Activated T-cell treated with anti-CD3 and anti-CD28 coated beads for 24 hours (primary cell): ENCODE measurements at regions not wholly inside any gene's neighbourhood (a gene's known extent, or its start where the extent isn't known, plus 50 kb on each side); places are given as distances from the start of the nearest gene placed in this dataset.

Experiments
- DNase-seq: peaks from one replicate; pipeline ENCODE4 v3.0.0-alpha.2; 2020; ENCODE audit warnings: low read depth

DNA sequence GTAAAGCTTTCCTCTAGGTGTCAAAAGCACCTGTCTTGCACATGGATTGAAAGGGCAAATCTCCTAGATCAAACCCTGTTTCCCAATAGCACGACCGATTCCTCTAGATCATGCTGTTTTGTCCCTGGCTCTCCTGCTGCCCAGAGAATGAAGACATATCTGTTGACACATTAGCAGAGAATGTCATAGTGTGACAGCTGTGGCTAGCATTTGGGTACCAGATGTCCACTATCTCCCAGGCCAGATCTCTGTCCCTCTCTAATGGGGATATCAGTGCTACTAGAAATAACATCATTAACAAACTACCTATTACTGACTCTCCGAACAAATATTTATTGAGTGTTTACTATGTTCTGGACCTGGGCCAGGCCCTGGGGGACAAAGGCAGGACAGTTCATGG is 72.4 kb upstream of the ISX start:
- DNase-seq: no peak

DNA sequence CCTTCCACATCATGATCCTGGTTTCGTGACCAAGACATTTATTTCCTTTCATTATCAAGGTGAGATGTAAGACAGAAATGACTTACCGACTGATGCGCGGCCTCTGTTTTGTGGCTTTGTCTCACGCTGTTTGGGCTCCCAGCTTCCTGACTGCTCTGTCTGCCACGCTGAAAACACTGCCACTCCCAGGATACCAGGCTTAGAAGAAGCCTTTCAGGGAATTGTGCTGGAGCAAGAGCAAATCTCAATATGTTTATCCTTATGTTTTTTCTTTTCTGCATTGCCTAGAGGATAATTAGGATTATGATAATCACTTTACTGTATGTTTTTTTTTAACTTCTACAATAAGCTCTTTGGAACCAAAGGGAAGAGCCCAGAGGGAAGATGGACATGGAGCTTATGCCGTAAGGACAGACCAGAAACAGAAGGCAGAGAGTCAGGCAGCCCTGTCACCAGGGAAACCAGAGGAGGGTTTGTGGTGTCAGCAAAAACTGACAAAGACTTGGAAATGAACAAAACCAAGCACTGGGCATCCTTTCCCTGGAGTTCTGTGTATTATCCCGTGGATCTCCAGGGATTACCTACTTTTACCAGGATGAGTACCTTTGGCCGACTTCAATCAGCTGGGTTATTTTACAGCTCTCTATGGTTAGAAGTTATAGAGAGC is 68.2 kb upstream of the ISX start:
- no peak for DNase-seq

DNA sequence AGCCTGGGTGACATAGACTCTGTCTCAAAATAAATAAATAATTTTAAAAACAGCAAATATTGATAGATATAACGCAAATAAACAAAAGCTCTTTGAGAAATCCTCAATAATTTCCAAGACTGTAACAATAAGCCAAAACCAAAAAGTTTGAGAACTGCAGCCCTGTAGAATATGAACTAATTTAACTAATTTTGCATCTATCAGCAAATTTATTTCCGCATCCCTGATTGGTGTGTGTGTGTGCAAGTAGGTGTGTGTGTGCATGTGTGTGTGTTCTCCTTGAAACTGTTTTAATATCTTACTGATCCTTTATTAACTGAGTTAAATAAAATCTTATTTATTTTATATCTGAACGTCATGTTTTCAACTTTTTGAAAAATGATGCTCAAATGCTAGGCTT is 67.0 kb upstream of the ISX start:
- DNase-seq: no peak

DNA sequence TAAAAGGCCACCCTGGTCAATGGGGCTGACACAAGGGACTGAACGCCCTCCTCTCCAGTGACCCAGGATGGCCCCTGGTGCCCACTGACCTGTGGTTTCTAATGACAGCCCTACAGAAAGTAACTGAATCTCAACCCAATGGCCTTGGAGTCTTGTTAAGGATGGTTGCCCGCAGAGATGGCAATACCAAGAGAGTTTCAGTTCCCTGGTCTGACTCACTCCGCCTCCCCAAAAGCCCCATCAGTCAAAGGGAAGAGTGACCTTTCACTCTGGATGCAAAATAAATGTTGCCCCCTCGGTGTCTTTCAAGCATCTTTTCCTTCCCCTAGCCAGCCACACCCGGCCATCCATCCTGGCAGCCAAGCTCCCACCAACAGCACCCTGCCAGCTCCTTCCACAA is 57.7 kb upstream of the ISX start:
- DNase-seq: no peak

DNA sequence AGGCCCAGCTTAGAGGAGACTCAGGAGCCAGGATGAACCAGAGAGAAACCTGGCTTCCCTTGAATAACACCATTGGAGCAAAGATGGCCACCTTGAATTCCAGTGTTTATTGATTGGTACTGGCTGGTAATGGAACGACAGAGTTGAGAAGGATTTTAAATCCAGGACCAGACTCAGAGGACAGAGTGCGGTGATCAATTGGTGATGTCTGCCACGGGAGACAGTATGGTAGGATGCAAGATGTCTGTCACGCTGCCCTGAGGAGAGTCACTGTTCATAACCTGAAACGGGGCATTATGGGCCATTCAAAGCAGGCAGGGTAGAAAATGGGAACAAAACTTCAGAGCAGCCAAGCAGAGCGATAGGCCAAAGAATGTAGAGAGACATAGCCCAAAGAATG is 55.4 kb upstream of the ISX start:
- DNase-seq: no peak

DNA sequence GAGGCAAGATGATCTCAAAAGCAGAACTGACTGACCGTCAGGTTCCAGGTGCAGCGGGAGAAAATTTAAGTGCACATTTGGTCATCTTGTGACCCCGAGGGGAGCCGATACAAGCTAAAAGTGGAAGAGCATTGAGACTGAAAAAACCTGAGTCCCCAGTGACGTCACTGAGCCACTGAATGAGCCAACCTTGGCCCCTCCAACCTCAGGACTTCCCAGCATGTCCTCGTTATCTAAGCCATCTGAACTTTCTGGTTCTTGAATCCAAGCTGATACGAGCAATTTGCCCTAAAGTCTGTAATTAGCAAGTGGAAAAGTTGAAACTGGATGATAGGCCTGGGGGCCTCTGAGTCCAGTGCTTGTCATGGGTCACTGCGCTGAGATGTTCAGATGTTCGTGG is 51.1 kb upstream of the ISX start:
- no peak for DNase-seq
